SK-N-SH (cell line): ENCODE measurements at regions not wholly inside any gene's neighbourhood (a gene's known extent, or its start where the extent isn't known, plus 50 kb on each side); places are given as distances from the start of the nearest gene placed in this dataset.
"Not testable (repeated sequence)": the region's sequence is repeated elsewhere in the genome, so short reads cannot be mapped to it uniquely, and the experiment has no call there.

Experiments used
- CHD2 ChIP-seq: fragments of 150-350 bp; IDR thresholded peaks from 2 replicates; pipeline ENCODE4 v1.6.1; 2018; ENCODE audit warnings: low read length; ENCODE audit not compliant: partially characterized antibody
- CTCF ChIP-seq: fragments of 200-600 bp; sonication (generic); IDR thresholded peaks from 2 replicates; pipeline ENCODE4 v1.6.1; 2017; ENCODE audit warnings: antibody characterized with exemption, mild to moderate bottlenecking, moderate library complexity
- FOSL2 ChIP-seq: IDR thresholded peaks from 2 replicates; pipeline ENCODE4 v1.4.0; 2012; ENCODE audit warnings: low read depth, mild to moderate bottlenecking, moderate library complexity, borderline replicate concordance
- IRF3 ChIP-seq: fragments of 150-350 bp; IDR thresholded peaks from 2 replicates; pipeline ENCODE4 v1.6.1; 2016; ENCODE audit warnings: mild to moderate bottlenecking, low read depth, low read length
- JUND ChIP-seq: IDR thresholded peaks from 2 replicates; pipeline ENCODE4 v1.4.0; 2012
- RCOR1 ChIP-seq: fragments of 150-350 bp; IDR thresholded peaks from 2 replicates; pipeline ENCODE4 v1.6.1; 2017; ENCODE audit warnings: antibody characterized with exemption, low read length
- RXRA ChIP-seq: IDR thresholded peaks from 2 replicates; pipeline ENCODE4 v1.4.0; 2012; ENCODE audit warnings: low read depth, mild to moderate bottlenecking, borderline replicate concordance
- SMC3 ChIP-seq: IDR thresholded peaks from 2 replicates; pipeline ENCODE4 v1.6.1; 2012; ENCODE audit warnings: low read depth, low read length, improper control_type of control experiment
- YY1 ChIP-seq: IDR thresholded peaks from 2 replicates; pipeline ENCODE4 v1.4.0; 2012; ENCODE audit warnings: low read depth, mild to moderate bottlenecking
- TF ChIP-seq, protein P1 (sequence below): IDR thresholded peaks from 2 replicates; pipeline ENCODE4 v1.4.0; 2012; ENCODE audit warnings: low read depth, borderline replicate concordance
- TF ChIP-seq, protein P2 (sequence below): IDR thresholded peaks from 2 replicates; pipeline ENCODE4 v1.4.0; 2012; ENCODE audit warnings: low read depth

GRCh38 chrX:117392360-117392759, 724.2 kb downstream of the KLHL13 start:
- not testable (repeated sequence) for TF ChIP-seq CTCF, FOSL2, CHD2, YY1, JUND, IRF3, SMC3, RXRA, RCOR1
- TF ChIP-seq, protein P1, sequence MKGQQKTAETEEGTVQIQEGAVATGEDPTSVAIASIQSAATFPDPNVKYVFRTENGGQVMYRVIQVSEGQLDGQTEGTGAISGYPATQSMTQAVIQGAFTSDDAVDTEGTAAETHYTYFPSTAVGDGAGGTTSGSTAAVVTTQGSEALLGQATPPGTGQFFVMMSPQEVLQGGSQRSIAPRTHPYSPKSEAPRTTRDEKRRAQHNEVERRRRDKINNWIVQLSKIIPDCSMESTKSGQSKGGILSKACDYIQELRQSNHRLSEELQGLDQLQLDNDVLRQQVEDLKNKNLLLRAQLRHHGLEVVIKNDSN = not testable (repeated sequence)
- TF ChIP-seq, protein P2, sequence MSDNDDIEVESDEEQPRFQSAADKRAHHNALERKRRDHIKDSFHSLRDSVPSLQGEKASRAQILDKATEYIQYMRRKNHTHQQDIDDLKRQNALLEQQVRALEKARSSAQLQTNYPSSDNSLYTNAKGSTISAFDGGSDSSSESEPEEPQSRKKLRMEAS = not testable (repeated sequence)
